HepG2 (cell line): ENCODE measurements at regions not wholly inside any gene's neighbourhood (a gene's known extent, or its start where the extent isn't known, plus 50 kb on each side); places are given as distances from the start of the nearest gene placed in this dataset.
A peak's percentile ranks its signal among the peaks of the same experiment; 100 is the strongest.

Experiments used
- ATAC-seq: fragments of 200-7000 bp; cut with Tn5 transposase; 3 replicates; pipeline ENCODE4 v1.9.1; 2020; ENCODE audit warnings: mild to moderate bottlenecking, moderate library complexity
- BruUV-seq: library from RNA; stranded (reverse); fragments of 400-500 nt; replicated peaks from 2 replicates; lab custom pipeline; 2021; lab: Mats Ljungman, UMichigan
- CTCF ChIA-PET: fragments of 300-600 bp; formaldehyde crosslinking; extraction: SDS; loops from one replicate; lab custom pipeline; 2021; ENCODE audit warnings: low total read pairs, inconsistent platforms, low intra/inter-chr PET ratio; lab: Yijun Ruan, JAX
- POLR2A ChIA-PET: fragments of 350-600 bp; sonication (Branson Sonifier 250); formaldehyde crosslinking; loops from one replicate; lab custom pipeline; 2020; ENCODE audit warnings: antibody characterized with exemption, inconsistent platforms; lab: Yijun Ruan, JAX
- DNase-seq: peaks from one replicate; pipeline ENCODE4 v3.0.0-alpha.2; 2015; ENCODE audit warnings: low spot score
- FAIRE-seq: peaks from 3 replicates; lab custom pipeline; 2011; peaks lifted over from hg19 to GRCh38; lab: Jason Lieb, UNC
- H2AFZ ChIP-seq: one replicate; pipeline ENCODE4 v1.6.1; 2011; ENCODE audit warnings: low read length, inconsistent platforms
- H3K27ac ChIP-seq: fragments of 300-600 bp; 3 replicates; pipeline ENCODE4 v1.8.0; 2011; ENCODE audit warnings: mixed run types, mild to moderate bottlenecking, mixed read lengths, low read length, inconsistent platforms; ENCODE audit not compliant: insufficient read depth; ENCODE audit errors: extremely low read length
- H3K27me3 ChIP-seq, 2 experiments: fragments of 200-600 bp in 1 of 2; 2 replicates in 1 of 2; 3 replicates in 1 of 2; pipeline versions ENCODE4 v1.6.0 to v1.8.0; 2011; ENCODE audit warnings: low read length in 2 of 2, mild to moderate bottlenecking in 2 of 2, moderate library complexity in 2 of 2, inconsistent platforms in 1 of 2; ENCODE audit not compliant: insufficient read depth in 2 of 2, control insufficient read depth in 1 of 2
- H3K36me3 ChIP-seq, 2 experiments: fragments of 200-600 bp in 1 of 2; replicated peaks in 1 of 2; 2 replicates in 1 of 2; 3 replicates in 1 of 2; pipeline versions ENCODE4 v1.5.1 to v1.8.0; 2011; ENCODE audit warnings: low read length in 2 of 2, inconsistent platforms in 1 of 2; ENCODE audit not compliant: insufficient read depth in 2 of 2, control insufficient read depth in 1 of 2
- H3K4me1 ChIP-seq: 2 replicates; pipeline ENCODE4 v1.5.1; 2012; ENCODE audit warnings: low read length, inconsistent platforms; ENCODE audit not compliant: insufficient read depth
- H3K4me2 ChIP-seq: 2 replicates; pipeline ENCODE4 v1.6.0; 2011; ENCODE audit warnings: low read depth, low read length, inconsistent platforms
- H3K4me3 ChIP-seq, 3 experiments: fragments of 200-600 bp in 1 of 3; sonication (generic), shearing (Covaris generic) in 1 of 3; replicated peaks in 1 of 3; 2 replicates each; pipeline ENCODE4 v1.5.1; 2011 to 2016; ENCODE audit warnings: low read length in 3 of 3, inconsistent platforms in 2 of 3, low read depth in 2 of 3, mild to moderate bottlenecking in 2 of 3, control low read depth in 1 of 3, mixed read lengths in 1 of 3; ENCODE audit not compliant: insufficient read depth in 1 of 3
- H3K79me2 ChIP-seq: one replicate; pipeline ENCODE4 v1.6.1; 2011; ENCODE audit warnings: low read length, inconsistent platforms; ENCODE audit not compliant: insufficient read depth
- H3K9ac ChIP-seq: 2 replicates; pipeline ENCODE4 v1.6.0; 2011; ENCODE audit warnings: mild to moderate bottlenecking, low read depth, low read length, inconsistent platforms; ENCODE audit not compliant: insufficient read depth
- H3K9me3 ChIP-seq: 2 replicates; pipeline ENCODE4 v1.5.1; 2012; ENCODE audit warnings: mild to moderate bottlenecking, low read length
- H4K20me1 ChIP-seq: 2 replicates; pipeline ENCODE4 v1.6.0; 2011; ENCODE audit warnings: inconsistent platforms, mild to moderate bottlenecking, low read length, moderate library complexity; ENCODE audit not compliant: insufficient read depth
- ATF3 ChIP-seq: sonication (generic); formaldehyde crosslinking; IDR thresholded peaks from 2 replicates; pipeline ENCODE4 v1.4.0; 2020; ENCODE audit warnings: missing genetic modification reagents
- CBX2 ChIP-seq, 2 experiments: fragments of 200-600 bp in 1 of 2; sonication (generic); formaldehyde crosslinking in 1 of 2; IDR thresholded peaks; 2 replicates each; pipeline versions ENCODE4 v1.7.0 to v1.8.1; 2018 to 2022; ENCODE audit warnings: low read depth in 2 of 2, low read length in 1 of 2, mild to moderate bottlenecking in 1 of 2, missing genetic modification reagents in 1 of 2
- FOXA3 ChIP-seq: IDR thresholded peaks from 2 replicates; pipeline ENCODE4 v1.6.1; 2016; ENCODE audit warnings: missing genetic modification reagents, missing compliant biosample characterization
- IKZF4 ChIP-seq: sonication (generic); formaldehyde crosslinking; IDR thresholded peaks from 2 replicates; pipeline ENCODE4 v1.5.1; 2020; ENCODE audit warnings: borderline replicate concordance, mild to moderate bottlenecking, low read depth, missing genetic modification reagents; ENCODE audit errors: not compliant biosample characterization
- PTBP1 ChIP-seq: fragments of 200-400 bp; formaldehyde crosslinking; IDR thresholded peaks from 2 replicates; pipeline ENCODE4 v1.6.1; 2018; ENCODE audit warnings: low read length, low read depth; ENCODE audit not compliant: poor library complexity, severe bottlenecking
- ZFP36L1 ChIP-seq: sonication (generic); formaldehyde crosslinking; IDR thresholded peaks from 2 replicates; pipeline ENCODE4 v1.8.0; 2022; ENCODE audit warnings: mild to moderate bottlenecking, missing genetic modification reagents, moderate library complexity
- ZFP36L2 ChIP-seq: sonication (generic); formaldehyde crosslinking; IDR thresholded peaks from 2 replicates; pipeline ENCODE4 v1.4.0; 2020; ENCODE audit warnings: missing genetic modification reagents
- ZMYM4 ChIP-seq: sonication (generic); formaldehyde crosslinking; IDR thresholded peaks from 2 replicates; pipeline ENCODE4 v1.8.1; 2023; ENCODE audit warnings: mild to moderate bottlenecking, missing genetic modification reagents
- ZNF530 ChIP-seq: sonication (generic); formaldehyde crosslinking; IDR thresholded peaks from 2 replicates; pipeline ENCODE4 v1.5.0; 2020; ENCODE audit warnings: low read depth, mild to moderate bottlenecking, missing genetic modification reagents
- WGBS: methylation state at CpG from one replicate; pipeline ENCODE4 v1.1.6; 2017; ENCODE audit warnings: low lambda C conversion rate; 5-methylcytosine and 5-hydroxymethylcytosine counted together
- in situ Hi-C: cut with HindIII; loops from 2 replicates; pipeline ENCODE4 v1.10.0; 2017; ENCODE audit warnings: low pct_unique_long_range_greater_than_20kb; ENCODE audit not compliant: extremely low pct_ligation_motif_present
- intact Hi-C: fragments of 100-400 bp; cut with micrococcal nuclease; formaldehyde crosslinking; loops from one replicate; pipeline ENCODE4 v1.10.0; 2022; ENCODE audit not compliant: unreplicated experiment
- TF ChIP-seq, protein P1 (sequence below): sonication (generic); formaldehyde crosslinking; IDR thresholded peaks from 2 replicates; pipeline ENCODE4 v1.9.0; 2022; ENCODE audit warnings: missing genetic modification reagents, mild to moderate bottlenecking, borderline replicate concordance
- TF ChIP-seq, protein P2 (sequence below): sonication (generic); formaldehyde crosslinking; IDR thresholded peaks from 2 replicates; pipeline ENCODE4 v1.4.0; 2020; ENCODE audit warnings: missing genetic modification reagents, mild to moderate bottlenecking, borderline replicate concordance

- TF ChIP-seq ZFP36L1 (CRISPR knock-in tag) (no peak), IKZF4 (no peak), PTBP1 (no peak)
Observed at GRCh38 chr4:54946741-54947140, 178.7 kb downstream of the KDR start (continued).

DNA sequence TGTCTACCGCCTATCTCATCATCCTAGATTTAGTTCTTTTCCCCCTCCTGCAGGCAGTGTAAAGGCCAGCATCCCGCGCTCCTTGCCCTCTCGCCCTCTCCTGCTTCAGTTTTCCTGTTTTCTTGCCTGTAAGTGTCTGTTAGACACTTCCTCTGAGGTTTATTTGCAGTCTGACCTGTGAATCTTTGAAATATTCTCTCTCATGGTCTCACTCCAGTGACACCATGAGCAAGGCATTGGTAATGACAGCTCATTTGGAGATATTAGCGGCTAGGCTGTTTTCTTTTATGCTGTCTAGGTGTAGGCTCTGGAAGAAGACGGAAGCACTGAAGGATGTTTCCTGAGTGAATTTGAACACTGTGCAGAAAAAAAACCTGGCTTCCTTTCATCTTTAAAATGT, 179.6 kb downstream of the KDR start:
- Histone ChIP-seq H3K36me3 (no peaks in the 10 kb centered on the region), H2AFZ (no peak overlapping the region), H3K4me3 (no peak overlapping the region), H4K20me1 (no peaks in the 10 kb centered on the region), H3K4me2 (no peak overlapping the region), H3K79me2 (no peaks in the 10 kb centered on the region), H3K9me3 (no peaks in the 10 kb centered on the region), H3K27ac (no peak overlapping the region), H3K27me3 (peaks cover 0 to 6% of the 10 kb centered on the region in 2 experiments; a peak in 1 of 5 replicates), H3K9ac (no peak overlapping the region), H3K4me1 (0 out of 2 replicates have a peak, but pooled peaks cover 9% of the 10 kb centered on the region)
- in situ Hi-C loops (no loop called here), intact Hi-C loops (no loop called here)
- DNase-seq, result no peak
- ATAC-seq, result peak; percentile 53; the same call in 1 of the 3 replicates
- BruUV-seq, result no TSS peak
- no peak for TF ChIP-seq ZNF530 (CRISPR knock-in tag)
- no peak for TF ChIP-seq ZMYM4 (CRISPR knock-in tag)
- TF ChIP-seq, protein P1, sequence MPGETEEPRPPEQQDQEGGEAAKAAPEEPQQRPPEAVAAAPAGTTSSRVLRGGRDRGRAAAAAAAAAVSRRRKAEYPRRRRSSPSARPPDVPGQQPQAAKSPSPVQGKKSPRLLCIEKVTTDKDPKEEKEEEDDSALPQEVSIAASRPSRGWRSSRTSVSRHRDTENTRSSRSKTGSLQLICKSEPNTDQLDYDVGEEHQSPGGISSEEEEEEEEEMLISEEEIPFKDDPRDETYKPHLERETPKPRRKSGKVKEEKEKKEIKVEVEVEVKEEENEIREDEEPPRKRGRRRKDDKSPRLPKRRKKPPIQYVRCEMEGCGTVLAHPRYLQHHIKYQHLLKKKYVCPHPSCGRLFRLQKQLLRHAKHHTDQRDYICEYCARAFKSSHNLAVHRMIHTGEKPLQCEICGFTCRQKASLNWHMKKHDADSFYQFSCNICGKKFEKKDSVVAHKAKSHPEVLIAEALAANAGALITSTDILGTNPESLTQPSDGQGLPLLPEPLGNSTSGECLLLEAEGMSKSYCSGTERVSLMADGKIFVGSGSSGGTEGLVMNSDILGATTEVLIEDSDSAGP (CRISPR knock-in tag), result no peak
- TF ChIP-seq ZFP36L2, result no peak
- no peak for TF ChIP-seq CBX2 (IDR thresholded peaks at IDR 0.05; ENCODE audit: low read depth, low read length)
- no peak for TF ChIP-seq CBX2 (CRISPR knock-in tag; IDR thresholded peaks at IDR 0.05; ENCODE audit: low read depth)
- TF ChIP-seq ATF3 (CRISPR knock-in tag), result no peak
- TF ChIP-seq FOXA3, result no peak
- TF ChIP-seq, protein P2, sequence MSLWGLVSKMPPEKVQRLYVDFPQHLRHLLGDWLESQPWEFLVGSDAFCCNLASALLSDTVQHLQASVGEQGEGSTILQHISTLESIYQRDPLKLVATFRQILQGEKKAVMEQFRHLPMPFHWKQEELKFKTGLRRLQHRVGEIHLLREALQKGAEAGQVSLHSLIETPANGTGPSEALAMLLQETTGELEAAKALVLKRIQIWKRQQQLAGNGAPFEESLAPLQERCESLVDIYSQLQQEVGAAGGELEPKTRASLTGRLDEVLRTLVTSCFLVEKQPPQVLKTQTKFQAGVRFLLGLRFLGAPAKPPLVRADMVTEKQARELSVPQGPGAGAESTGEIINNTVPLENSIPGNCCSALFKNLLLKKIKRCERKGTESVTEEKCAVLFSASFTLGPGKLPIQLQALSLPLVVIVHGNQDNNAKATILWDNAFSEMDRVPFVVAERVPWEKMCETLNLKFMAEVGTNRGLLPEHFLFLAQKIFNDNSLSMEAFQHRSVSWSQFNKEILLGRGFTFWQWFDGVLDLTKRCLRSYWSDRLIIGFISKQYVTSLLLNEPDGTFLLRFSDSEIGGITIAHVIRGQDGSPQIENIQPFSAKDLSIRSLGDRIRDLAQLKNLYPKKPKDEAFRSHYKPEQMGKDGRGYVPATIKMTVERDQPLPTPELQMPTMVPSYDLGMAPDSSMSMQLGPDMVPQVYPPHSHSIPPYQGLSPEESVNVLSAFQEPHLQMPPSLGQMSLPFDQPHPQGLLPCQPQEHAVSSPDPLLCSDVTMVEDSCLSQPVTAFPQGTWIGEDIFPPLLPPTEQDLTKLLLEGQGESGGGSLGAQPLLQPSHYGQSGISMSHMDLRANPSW, result no peak
- POLR2A ChIA-PET, result no interaction called here
- CTCF ChIA-PET, result no interaction called here
- FAIRE-seq, result no peak
- 60% methylated on average over 6 of the region's 6 CpGs for WGBS
